HFFc6 (cell line): ENCODE measurements at regions not wholly inside any gene's neighbourhood (a gene's known extent, or its start where the extent isn't known, plus 50 kb on each side); places are given as distances from the start of the nearest gene placed in this dataset.

ENCODE experiments used
- DNase-seq: peaks from one replicate; pipeline ENCODE4 v3.0.0-alpha.2; 2018
- H3K27ac Mint-ChIP-seq: 2 replicates; pipeline ENCODE4 v1.8.0; 2020; ENCODE audit warnings: mild to moderate bottlenecking, mixed read lengths
- H3K27me3 Mint-ChIP-seq: 2 replicates; pipeline ENCODE4 v1.8.0; 2021; ENCODE audit warnings: mild to moderate bottlenecking, moderate library complexity, mixed read lengths; ENCODE audit not compliant: insufficient read depth
- H3K36me3 Mint-ChIP-seq: 2 replicates; pipeline ENCODE4 v1.8.0; 2021; ENCODE audit warnings: low read depth, mixed read lengths
- H3K4me1 Mint-ChIP-seq: 2 replicates; pipeline ENCODE4 v1.8.0; 2020; ENCODE audit warnings: low read depth, mixed read lengths
- H3K4me3 Mint-ChIP-seq: 2 replicates; pipeline ENCODE4 v1.8.0; 2020; ENCODE audit warnings: mild to moderate bottlenecking, moderate library complexity, mixed read lengths
- H3K9me3 Mint-ChIP-seq: 2 replicates; pipeline ENCODE4 v1.8.0; 2020; ENCODE audit warnings: mild to moderate bottlenecking, mixed read lengths
- CTCF ChIP-seq: fragments of 200-600 bp; sonication (generic); IDR thresholded peaks from 2 replicates; pipeline ENCODE4 v1.5.0; 2021; ENCODE audit warnings: antibody characterized with exemption, mild to moderate bottlenecking

- Mint-ChIP-seq H3K36me3 (no peaks in the 10 kb centered on the region), H3K27ac (no peak overlapping the region), H3K9me3 (peaks cover 21% of the 10 kb centered on the region), H3K4me1 (no peaks in the 10 kb centered on the region), H3K4me3 (no peak overlapping the region), H3K27me3 (no peaks in the 10 kb centered on the region; the same call in 1 of the 2 replicates)
- no peak for TF ChIP-seq CTCF
- no peak for DNase-seq
These were observed 72.5 kb downstream of the LIG4 start for GRCh38 chr13:108142702-108143436.

DNA sequence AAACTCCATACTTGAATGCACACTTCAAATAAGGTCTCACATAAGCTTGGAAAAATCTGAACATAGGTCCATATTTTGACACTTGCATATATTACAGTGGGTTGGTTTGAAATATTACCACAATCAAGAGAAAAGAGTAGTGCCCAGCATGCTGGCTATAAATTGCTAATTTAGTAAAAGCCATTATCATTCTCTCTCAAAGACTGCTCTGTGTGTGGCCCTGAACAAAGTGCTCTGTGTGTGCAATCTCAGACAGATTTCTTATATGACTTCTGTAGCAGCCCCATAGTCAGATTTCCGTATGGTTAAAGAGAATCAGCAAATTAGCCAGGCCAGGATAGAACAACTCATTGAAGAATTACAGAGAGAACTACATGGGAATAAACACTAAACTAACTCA lies 78.2 kb downstream of the LIG4 start:
- DNase-seq = no peak
- TF ChIP-seq CTCF = no peak
- Mint-ChIP-seq H3K9me3 (0 out of 2 replicates have a peak, but pooled peaks cover 4% of the 10 kb centered on the region), H3K4me3 (no peak overlapping the region), H3K27me3 (no peaks in the 10 kb centered on the region), H3K4me1 (no peaks in the 10 kb centered on the region), H3K36me3 (no peaks in the 10 kb centered on the region), H3K27ac (no peak overlapping the region)

DNA sequence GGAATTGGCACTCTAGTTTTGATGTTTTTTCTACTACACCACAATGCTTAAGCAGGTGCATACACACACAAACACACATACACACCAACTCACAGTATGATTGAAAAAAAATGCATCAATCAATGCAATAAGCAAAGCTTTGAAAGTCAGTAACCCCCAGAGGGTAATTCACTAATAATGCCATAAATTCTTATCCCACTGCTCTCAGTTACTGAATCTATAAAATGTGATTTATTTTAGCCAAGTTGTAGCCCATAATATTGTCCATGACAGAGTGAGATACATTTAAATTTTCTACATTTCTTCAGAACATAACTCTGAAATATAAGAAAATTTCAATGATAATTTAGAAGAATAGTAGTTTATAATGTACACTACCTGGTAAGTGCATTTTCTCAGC lies 87.9 kb downstream of the LIG4 start:
- Mint-ChIP-seq H3K27ac (no peak overlapping the region), H3K9me3 (peaks cover 22% of the 10 kb centered on the region), H3K4me3 (no peak overlapping the region), H3K27me3 (no peaks in the 10 kb centered on the region), H3K36me3 (no peaks in the 10 kb centered on the region), H3K4me1 (no peaks in the 10 kb centered on the region)
- TF ChIP-seq CTCF = no peak
- no peak for DNase-seq

DNA sequence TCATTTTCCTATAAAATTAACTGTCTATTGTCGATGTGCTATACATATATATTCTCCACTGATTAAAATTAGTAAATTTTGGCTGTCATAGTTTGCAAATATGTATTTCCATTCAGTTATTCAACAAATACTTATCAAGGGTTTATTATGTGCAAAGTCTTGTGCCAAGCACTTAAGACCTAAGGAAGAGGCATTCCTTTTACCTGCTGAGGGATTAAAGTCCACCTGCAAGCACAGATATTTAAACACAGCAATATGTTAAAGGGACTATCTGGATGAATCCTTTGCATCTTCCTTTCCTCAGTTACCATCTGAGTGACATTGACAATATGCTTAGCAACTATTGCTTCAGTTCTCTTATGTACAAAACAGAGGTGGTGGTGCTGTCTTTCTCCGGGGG lies 89.3 kb downstream of the LIG4 start:
- Mint-ChIP-seq H3K4me3 (no peak overlapping the region), H3K4me1 (no peaks in the 10 kb centered on the region), H3K36me3 (no peaks in the 10 kb centered on the region), H3K27ac (no peak overlapping the region), H3K27me3 (no peaks in the 10 kb centered on the region), H3K9me3 (peaks cover 23% of the 10 kb centered on the region)
- no peak for TF ChIP-seq CTCF
- DNase-seq = no peak

DNA sequence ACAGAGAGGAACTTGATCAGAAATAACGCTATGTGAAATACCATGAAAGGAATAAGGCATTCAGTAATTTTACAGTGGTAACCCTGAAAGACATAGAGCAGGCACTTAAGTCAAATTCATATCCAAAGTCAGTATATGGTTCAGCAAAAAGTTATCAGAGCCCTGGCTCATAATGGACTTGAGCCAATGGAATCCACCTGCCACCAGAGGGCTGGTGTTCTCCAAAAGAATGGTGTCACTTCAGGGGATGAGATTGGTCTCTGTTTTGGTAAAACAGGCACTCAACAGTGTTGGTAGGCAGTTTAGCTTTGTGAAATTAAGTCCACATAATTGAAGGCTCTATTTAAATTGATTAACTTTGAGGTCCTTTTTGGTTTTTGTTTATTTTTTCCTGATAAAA lies 93.9 kb downstream of the LIG4 start:
- H3K27ac Mint-ChIP-seq = no peak overlapping the region
- no peaks in the 10 kb centered on the region for H3K27me3 Mint-ChIP-seq
- H3K36me3 Mint-ChIP-seq = no peaks in the 10 kb centered on the region
- H3K9me3 Mint-ChIP-seq = peaks cover 27% of the 10 kb centered on the region
- H3K4me1 Mint-ChIP-seq = no peaks in the 10 kb centered on the region
- no peak for DNase-seq
- no peak overlapping the region for H3K4me3 Mint-ChIP-seq
- no peak for TF ChIP-seq CTCF
